ENCODE measurements at regions not wholly inside any gene's neighbourhood (a gene's known extent, or its start where the extent isn't known, plus 50 kb on each side); places are given as distances from the start of the nearest gene placed in this dataset.
"Not testable (repeated sequence)": the region's sequence is repeated elsewhere in the genome, so short reads cannot be mapped to it uniquely, and the experiment has no call there.

DNA sequence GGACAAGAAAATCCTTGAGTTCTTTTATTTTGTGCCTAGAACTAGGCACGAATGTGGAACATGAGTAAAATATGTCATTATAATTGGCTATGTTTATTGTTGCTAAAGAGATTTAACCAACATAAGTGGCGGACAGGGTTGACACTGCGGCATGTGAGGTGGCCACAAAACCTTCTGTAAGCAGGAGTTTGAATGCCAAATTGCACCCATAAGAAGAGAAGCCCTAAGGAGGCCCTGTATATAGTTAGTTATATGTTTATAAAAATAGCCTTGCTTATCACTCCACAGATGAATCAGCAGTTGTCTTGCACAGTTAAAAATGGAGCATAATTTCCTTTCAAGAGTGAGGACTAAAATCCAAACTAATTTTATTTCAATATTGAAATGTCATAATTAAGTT lies 336.1 kb downstream of the GBA3 start:
- DNase-seq (ENCODE audit: low read depth in 2 of 2): no peak

DNA sequence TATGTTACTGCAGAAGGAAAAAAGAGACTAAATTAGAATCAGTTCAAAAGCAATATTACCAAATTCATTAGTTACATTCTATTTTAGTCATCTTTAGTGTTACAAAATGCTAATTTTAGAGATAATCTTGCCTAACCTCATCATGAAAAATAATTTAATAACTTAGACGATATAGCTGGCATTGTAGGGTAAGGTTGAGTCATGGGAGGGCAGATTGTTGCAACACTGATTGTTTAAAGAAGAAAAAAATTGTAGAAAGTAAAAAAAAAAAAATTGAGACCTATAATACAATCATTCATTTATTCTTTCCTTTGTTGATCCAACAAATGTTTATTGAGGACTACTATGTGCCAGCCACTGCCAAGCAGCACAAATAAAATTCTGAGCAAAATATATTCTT lies 330.9 kb downstream of the GBA3 start:
- DNase-seq (ENCODE audit: low read depth in 2 of 2): no peak

DNA sequence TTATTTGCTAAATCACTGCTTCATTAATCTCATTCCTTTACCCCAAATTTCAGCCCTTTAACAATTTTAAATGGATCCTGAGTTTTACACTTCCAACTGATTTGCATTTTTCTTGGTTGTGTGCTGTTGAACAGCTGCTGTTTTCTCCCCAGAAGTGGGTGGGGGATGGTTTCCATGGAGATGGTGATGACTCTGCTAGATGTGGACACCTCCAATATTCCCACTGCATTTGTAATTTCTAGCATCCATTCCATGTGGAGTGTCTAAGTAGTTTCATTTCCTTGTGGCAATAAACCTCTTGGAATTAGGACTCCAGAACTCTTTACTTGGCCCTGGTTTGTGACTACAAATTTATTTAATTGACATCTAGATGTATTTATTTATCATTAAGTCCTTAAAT lies 330.4 kb downstream of the GBA3 start:
- no peak for DNase-seq (ENCODE audit: low read depth in 2 of 2)

DNA sequence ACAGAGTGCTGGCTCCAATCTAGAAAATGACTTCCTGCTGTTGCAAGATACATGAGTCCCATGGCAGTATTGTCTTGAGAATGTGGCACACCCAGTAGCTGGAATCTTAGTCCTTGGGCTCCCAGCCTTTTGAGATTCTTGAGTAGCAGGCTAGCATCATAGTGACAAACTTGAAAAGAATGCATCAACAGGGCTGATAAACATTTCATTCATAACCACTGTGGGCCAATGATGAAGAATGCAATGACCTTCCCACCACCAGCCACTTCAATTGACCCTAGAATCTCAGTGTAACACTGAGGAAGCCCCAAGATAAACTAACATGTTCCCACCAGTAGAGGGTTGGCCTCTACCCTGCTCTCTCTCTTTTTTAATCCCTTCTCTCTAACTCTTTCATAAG lies 329.3 kb downstream of the GBA3 start:
- no peak for DNase-seq (ENCODE audit: low read depth in 2 of 2)

DNA sequence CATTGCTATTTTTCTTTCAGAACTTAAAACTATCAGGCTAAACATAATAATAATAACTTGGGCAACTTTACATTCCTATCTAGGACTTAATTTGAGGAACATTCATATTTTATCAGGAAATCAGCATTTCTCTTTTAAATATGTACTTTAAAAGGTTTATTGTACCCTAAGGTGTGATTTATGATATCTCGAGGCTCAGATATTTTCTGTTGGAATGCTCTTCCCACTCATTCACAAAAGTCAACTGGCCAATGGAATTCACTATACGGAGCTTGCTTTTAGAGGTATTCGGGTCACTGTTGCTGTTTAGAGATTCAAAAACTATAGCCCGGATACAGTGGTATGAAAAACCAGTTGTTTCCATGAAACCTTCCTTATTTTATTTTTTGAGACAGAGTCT lies 328.3 kb downstream of the GBA3 start:
- DNase-seq (ENCODE audit: low read depth in 2 of 2): no peak

DNA sequence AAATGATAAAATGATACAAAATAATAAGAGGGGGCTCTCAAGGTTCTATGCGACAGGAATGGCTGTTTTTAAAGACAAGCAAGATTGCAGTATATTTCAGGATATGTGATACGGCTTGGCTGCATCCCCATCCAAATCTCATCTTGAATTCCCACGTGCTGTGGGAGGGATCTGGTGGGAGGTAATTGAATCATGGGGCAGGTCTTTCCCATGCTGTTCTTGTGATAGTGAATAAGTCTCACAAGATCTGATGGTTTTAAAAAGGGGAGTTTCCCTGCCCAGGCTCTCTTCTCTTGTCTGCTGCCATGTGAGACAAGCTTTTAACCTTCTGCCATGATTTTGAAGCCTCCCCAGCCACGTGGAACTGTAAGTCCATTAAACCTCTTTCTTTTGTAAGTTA lies 327.7 kb downstream of the GBA3 start:
- DNase-seq (ENCODE audit: low read depth in 2 of 2): not testable (repeated sequence)

DNA sequence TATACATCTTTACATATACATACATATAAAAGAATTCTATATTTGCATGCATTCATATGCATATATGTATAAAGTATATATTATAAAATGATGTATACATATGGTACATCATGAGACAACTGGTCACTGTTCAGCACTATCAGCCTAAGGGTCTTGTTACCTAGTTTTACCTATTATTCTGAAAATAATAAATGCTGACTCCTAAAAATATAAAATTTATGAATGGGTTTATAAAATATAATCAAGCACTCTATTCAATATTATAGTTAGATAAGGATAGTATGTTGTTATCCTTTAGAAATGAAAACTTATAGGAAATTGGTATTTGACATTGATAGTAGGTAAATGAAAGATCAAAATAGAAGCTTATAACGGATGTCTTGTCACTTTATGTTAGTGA lies 324.2 kb downstream of the GBA3 start:
- DNase-seq (ENCODE audit: low read depth in 2 of 2): no peak

DNA sequence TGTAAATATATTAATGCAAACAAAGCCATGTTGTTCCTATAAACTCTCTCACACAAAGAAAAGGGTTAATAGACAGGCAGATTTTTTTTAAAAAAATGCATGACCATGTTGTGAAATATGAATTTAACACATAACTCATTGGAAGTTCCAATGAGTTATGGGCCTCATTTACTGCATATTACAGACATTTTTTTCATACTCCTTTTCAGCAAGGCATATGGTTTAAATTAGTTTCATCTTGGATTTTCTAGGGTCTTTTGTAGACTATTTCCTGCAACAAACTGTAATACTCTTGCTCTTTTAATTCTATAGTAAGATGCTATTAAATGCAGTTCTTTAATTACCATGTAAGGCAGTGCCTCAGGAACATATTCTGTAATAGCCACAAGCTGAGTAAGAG lies 323.1 kb downstream of the GBA3 start:
- DNase-seq (ENCODE audit: low read depth in 2 of 2): no peak

DNA sequence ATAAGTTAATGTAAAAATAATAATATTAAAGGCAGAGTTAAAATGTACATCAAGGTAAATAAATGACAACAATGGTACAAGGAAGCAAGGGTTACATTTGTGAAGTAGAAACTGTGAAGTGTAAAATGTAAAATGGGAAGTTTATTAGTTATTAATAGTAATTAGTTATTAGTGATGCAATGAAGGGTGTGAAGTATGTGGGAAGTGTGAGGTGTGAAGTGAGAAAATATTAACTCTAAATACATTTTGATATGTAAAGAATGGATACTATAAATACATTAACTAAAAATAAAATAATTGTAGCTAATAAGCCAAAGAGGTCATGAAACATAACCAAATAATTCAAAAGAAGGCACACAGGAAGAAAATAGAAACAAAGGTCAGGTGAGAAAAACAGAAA lies 316.4 kb downstream of the GBA3 start:
- DNase-seq (ENCODE audit: low read depth in 2 of 2): no peak

DNA sequence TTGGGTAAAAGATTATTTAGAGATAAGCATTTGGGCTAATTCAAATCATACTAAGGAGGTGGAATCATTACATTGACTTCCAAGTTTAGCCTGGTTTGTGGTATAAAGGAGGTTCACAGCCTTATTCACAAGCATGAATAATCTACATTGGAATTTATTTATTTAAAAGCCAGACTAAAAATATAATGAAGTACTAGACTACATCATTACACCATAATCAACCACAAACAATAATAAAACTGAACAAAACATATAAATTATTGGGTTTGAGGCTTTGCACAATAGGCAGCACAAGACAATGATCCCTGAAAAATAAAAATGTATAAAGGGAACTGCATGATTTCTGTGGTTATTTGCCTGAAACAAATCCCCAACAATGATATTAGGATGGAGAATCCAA lies 314.0 kb downstream of the GBA3 start:
- DNase-seq (ENCODE audit: low read depth in 2 of 2): no peak

DNA sequence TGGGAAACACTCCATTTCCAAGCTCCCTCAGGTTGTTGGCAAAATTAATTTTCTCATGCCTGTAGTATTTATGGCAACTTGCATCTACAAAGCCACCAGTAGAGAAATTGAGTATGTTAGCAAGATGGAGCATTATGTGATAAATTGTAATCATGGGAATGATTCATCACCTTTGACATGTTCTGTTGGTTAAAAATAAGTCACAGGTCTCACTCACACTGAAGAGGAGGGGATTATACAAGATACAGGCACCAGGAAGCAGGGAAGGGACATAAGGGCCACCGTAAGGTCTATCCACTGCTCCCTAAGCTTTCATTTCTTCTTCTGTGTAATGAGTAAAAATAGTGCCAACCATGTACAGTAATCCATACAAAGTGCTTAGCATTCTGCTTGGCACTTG lies 313.0 kb downstream of the GBA3 start:
- DNase-seq (ENCODE audit: low read depth in 2 of 2): no peak

DNA sequence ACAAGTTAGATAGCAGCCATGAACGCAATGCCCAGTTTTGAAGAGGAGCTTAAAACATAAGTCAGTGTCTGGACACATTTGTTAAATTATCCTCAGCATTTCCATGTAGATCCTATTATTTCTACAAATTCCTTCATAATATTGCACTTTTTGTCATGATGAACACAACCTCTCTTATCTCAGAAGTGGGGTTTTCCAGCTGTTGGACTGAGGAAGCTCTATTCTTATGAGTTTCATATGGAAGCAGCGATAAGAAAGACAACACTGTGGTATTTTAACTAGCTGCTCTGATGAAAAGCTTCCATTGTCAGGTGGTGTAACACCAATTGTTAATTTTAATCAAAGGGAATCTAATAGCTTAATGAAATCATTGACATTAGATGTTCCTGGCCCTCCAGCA lies 308.7 kb downstream of the GBA3 start:
- no peak for DNase-seq (ENCODE audit: low read depth in 2 of 2)

DNA sequence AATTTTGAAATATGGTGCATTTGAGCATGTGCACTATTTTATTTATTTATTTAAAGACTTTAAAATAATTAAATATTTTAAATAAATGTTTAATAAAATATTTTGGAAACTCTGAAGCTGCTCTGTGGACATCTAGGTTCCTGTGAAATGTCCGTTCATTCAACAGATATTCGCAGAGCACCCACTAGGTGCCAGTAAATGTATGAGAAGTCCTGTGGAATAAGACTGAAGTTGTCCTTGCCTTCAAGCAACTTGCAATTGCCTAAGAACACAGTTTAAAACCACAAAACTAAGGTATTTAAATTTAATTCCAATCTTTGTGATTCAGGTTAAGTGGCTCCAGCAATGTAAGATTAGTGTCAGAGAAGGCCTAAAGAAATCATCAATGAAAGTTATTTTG lies 306.7 kb downstream of the GBA3 start:
- DNase-seq (ENCODE audit: low read depth in 2 of 2): no peak

DNA sequence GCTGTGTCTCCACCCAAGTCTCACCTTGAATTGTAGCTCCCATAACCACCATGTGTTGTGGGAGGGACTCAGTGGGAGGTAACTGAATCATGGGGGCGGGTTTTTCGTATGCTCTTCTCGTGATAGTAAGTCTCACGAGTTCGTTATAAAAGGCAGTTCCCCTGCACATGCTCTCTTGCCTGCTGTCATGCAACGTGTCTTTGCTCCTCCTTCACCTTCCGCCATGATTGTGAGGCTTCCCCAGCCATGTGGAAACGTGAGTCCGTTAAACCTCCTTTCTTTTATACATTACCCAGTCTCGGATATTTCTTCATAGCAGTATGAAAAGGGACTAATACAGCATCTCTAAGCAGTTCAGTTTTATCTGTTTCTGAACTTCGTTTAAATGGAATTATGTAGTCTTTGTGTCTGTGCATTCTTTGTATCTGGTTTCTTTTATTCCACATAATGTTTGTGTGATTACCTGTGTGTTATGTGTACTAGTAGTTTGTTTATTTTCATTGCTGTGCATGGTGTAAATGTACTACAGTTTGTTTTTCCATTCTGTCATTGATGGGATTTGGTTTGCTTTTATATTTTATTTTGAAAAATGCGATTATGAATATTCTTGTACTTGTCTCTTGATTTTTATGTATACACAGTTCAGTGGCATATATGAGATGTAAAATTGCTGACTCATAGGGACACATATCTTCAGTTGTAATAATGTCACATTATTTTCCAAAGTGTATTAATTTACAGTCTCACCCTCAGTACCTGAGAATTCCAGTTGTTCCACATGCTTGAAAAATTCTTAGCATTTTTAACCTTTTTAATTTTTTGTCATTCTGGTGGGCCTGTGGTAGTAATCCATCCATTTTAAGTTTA lies 304.9 kb downstream of the GBA3 start:
- no peak for DNase-seq (ENCODE audit: low read depth in 2 of 2)

DNA sequence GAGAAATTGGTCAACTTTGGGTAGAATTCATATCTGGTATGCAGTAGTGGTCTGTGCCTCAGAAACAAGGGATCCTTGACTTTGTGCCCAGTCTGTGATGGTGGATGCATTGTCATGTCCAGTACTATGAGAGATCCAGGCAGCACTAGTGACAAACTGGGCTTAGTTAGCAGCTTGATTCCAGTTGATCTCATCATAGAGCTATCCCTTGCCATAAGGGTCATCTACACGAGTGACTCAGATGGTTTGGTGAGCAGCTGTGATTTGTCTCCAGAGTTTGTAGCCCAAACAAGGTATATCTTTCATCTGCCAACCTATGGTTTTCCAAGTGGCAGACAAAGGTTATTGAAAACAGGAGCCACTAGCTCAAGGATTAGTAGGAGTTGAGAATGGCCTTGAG lies 298.8 kb downstream of the GBA3 start:
- no peak for DNase-seq (ENCODE audit: low read depth in 2 of 2)

DNA sequence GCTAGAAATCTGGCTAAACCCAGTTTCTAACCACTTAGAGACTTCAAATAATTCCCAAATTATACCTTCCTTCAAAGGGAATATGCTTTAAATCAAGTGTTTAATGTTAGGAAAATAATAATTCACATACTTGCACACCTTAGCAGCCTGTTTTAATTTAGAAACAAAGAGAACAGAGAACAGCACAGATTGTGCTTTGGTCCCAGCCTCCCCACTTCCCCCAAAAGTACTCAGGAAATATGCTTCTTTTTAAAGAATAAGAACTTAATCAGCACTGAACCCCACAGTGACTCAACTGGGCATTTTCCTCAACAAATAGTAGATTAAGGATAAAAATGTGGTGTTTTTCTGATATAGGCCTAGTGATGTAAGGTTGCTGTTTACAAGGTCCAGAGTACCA lies 295.8 kb downstream of the GBA3 start:
- no peak for DNase-seq (ENCODE audit: low read depth in 2 of 2)

DNA sequence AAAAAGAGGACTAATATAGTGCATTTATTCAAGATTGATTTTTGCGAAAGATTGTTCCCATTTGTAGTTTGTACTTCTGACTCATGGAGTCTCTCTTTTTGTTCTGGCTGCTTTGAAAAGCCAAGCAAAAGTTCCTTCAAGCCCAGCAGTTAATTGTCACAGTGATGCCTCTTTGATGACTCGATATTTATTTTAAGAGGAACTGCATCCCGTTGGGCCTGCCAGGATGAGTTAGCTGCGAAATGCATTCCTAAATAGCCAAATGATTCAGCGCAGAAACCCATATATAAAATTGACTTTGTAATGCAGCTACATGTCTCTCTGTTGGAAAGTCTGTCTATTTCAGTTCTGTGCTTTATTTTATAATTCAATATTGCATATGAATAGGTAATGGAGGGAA lies 295.1 kb downstream of the GBA3 start:
- no peak for DNase-seq (ENCODE audit: low read depth in 2 of 2)

DNA sequence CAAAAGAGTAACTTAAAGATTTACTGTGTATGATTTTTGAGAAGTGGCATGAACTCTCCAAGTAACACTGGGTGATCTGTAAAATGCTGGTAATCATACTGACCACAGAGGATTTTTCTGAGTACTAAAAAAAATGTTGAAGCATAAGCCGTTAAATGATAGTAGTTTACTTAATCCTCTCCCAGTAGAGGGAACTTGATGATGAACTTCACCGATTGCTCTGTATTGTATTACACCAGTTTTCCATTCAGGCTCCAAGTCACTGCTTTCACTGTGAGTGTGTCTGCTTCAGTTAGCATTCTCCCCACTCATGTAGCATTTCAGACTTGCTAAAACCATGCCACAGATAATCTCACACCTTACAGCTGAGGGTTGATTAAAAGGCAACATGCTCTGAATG lies 294.1 kb downstream of the GBA3 start:
- DNase-seq (ENCODE audit: low read depth in 2 of 2): no peak

DNA sequence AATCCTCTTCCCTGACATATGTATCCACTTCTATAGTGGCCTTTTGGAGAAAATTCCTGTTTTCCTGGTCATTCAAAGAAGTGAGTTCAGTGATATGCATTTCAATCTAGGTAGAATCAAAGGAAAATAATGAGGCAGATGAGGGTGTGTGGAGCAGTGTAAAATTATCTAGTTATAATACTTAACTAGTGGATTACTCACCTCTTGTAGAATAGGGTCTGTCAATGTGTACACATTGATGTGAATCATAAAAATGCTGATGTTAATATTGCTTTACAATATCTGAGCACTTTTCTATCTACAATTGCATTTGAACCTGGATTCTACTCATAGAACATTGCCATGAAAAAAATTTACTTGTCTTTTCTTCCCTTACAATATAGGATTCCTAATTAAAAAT lies 293.5 kb downstream of the GBA3 start:
- no peak for DNase-seq (ENCODE audit: low read depth in 2 of 2)

DNA sequence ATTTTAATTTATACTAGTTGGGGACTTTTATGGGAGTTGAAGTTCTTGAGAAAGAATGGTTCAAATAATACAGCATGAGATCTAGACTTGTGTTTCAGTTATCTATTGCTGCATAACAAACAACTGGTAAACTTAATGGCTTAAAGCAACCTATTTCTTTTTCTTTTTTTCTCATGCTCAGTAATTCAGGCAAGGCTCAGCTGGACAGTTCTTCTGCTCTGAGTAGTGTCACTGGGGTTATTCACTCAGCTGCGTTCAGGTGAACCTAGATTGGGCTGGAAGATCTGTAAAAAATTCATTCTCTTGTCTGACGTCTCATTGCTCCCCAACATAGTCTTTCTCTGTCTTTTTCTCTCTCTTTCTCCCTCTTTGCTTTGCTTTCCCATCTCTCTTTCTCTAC lies 291.7 kb downstream of the GBA3 start:
- DNase-seq (ENCODE audit: low read depth in 2 of 2): no peak

DNA sequence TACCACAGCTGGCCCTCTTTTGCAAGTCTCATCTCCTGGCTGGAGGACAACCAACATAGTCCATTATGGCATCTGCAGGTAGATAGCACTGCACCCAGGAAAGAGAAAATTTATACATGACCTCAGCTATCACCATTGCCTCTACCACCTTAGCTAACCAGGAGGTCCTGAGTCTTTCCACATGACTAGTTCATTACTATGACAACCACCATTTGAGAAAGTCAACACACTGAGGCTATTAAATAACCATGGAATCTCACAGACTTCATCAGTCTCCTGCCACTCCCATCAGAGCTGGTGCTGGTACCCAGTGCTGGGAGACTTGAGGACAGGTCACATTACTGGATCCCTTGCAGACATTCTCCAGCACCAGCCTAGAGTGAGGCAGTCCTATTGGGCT lies 285.9 kb downstream of the GBA3 start:
- DNase-seq (ENCODE audit: low read depth in 2 of 2): no peak

DNA sequence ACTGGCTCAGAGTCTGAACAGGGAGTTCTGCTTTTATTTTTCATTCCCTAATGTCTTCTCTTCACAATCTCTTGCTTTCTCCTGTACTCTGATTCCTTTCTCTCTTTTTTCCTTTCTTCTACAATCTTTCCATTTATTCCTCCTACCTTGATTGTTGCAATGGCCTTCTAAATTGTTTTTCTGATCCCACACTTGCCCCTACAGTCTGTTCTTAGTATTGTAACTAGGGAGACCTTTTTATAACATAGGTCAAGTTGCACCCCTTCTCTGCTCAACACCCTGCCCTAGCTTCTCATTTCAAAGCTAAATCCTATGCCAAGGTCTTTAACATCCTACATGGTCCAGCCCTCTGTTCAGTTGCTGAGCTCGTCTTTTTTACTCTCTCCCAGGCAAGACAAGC lies 277.9 kb downstream of the GBA3 start:
- DNase-seq (ENCODE audit: low read depth in 2 of 2): no peak

DNA sequence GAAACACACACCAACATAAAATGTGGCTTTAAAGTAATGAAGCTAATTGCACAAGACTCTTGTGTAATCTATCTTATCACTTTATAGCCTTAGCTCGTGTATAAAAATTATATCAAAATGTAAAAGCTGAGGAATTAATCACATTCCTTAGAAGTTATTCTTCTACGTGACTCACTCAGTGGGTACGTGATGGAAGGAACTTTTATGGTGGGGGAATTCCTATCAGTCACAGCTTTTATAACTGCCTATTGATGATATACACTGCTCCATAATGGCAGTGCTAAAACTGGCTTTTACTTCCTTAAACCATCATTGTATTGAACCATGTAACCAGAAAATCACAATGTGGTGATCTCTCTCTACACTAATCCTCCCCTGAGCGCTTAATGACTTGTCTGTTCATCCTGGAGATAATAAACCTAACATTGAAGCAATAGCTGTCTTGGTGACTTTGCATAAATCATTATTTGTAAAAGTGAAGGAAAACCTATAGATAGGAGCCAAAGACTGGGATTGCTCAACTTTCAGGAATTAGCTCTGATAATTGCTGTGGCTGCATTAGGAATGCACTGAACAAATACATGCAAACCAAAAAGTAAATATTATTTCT lies 276.7 kb downstream of the GBA3 start:
- no peak for DNase-seq (ENCODE audit: low read depth in 2 of 2)

DNA sequence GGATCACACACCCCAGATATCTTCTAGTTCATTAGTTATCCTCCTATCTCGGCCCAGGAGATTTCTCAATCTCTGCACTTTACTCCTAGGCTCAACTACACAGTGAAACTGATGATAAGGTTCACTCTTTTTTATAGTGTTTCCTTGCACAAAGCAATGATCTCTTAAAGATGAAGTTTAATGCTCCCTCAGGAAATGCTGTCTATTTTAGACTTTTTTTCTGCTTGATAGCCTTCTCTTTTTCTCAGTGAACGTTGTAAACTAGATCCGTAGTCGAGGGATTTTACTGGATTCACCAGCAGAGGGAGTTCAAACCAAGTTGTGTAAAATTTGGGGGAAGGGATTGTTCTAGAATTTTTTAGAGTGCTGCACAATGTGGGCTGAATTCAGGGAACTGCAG lies 269.6 kb downstream of the GBA3 start:
- no peak for DNase-seq (ENCODE audit: low read depth in 2 of 2)

All from stimulated activated CD4-positive, alpha-beta T cell treated with anti-CD3 and anti-CD28 coated beads, Interleukin-15, amount 100 ng/mL, for 48 hours (primary cell).